Activated CD4-positive, CD25-positive, alpha-beta regulatory T cell treated with anti-CD3 and anti-CD28 coated beads, Interleukin-2, amount 50 U/mL, for 72 hours (primary cell): ENCODE measurements at regions not wholly inside any gene's neighbourhood (a gene's known extent, or its start where the extent isn't known, plus 50 kb on each side); places are given as distances from the start of the nearest gene placed in this dataset.
"Not testable (repeated sequence)": the region's sequence is repeated elsewhere in the genome, so short reads cannot be mapped to it uniquely, and the experiment has no call there.

Experiments
- DNase-seq: peaks from one replicate; pipeline ENCODE4 v3.0.0; 2021

- no peak for DNase-seq
These were observed 469.6 kb upstream of the DPPA4 start for GRCh38 chr3:109806929-109807328.

DNA sequence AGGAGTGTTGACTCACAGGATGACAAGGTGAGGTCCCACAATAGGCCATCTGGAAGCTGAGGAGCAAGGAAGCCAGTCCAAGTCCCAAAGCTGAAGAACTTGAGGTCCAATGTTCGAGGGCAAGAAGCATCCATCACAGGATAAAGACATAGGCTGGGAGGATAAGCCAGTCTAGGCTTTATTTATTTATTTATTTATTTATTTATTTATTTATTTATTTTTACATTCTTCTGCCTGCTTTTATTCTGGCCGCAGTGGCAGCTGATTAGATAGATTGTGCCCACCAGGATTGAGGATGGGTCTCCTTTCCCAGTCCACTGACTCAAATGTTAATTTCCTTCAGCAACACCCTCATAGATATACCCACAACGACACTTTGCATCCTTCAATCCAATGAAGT, 472.2 kb upstream of the DPPA4 start:
- DNase-seq: no peak

GRCh38 chr3:109818081-109818480, 480.7 kb upstream of the DPPA4 start:
- DNase-seq: no peak

GRCh38 chr3:109819734-109820133, 482.4 kb upstream of the DPPA4 start:
- DNase-seq: no peak

GRCh38 chr3:109825971-109826810, 488.8 kb upstream of the DPPA4 start:
- DNase-seq: no peak

DNA sequence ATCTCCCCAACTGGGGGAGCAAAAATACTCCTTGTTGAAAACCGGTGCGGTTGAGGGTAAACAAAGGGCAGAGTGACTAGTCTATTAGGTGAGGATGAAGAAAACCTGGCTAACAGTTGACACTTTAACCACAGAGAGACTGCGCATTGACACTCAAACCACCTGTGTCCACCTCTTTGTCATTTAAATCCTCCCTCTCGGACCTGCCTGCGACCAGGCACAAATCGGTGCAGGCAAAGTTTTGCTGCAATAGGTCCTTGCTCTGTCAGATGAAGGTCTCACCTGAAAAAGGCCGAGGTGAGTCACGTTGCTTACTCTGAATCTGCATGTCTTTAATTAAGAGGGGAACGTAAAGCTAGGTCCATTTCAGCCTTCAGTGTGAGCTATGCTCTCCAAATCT, 494.1 kb upstream of the DPPA4 start:
- DNase-seq: no peak

DNA sequence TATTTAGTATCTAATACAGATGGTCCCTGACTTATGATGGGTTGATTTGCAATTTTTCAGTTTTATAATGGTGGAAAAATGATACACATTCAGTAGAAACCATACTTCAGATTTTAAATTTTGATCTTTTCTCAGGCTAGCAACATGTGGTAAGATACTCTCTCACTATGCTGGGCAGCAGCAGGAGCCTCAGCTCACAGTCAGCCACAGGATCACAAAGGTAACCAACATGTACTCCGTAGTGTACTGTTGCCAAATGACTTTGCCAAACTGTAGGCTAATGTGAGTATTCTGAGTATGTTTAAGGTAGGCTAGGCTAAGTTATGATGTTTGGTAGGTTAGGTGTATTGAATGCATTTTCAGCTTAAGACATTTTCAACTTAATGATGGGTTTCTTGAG, 498.6 kb upstream of the DPPA4 start:
- no peak for DNase-seq

- no peak for DNase-seq
These were observed 514.5 kb upstream of the DPPA4 start for GRCh38 chr3:109851854-109852253.

DNA sequence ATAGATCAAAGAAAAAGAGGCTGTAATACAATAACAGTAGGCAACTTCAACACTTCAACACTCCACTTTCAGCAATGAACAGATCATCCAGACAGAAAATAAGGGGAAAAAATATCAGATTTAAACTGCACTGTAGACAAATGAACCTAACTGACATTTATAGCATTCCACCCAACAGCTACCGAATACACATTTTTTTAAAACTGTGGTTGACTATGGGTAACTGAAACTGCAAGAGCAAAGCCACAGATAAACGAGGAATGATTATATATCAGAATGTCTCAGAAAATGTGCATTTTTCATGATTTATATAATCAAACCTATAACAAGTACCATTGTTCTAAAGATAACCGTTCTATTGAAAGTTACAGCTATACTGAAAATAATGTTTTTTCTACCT, 514.9 kb upstream of the DPPA4 start:
- no peak for DNase-seq

- DNase-seq: no peak
These were observed 515.9 kb upstream of the DPPA4 start for GRCh38 chr3:109853077-109853731.

DNA sequence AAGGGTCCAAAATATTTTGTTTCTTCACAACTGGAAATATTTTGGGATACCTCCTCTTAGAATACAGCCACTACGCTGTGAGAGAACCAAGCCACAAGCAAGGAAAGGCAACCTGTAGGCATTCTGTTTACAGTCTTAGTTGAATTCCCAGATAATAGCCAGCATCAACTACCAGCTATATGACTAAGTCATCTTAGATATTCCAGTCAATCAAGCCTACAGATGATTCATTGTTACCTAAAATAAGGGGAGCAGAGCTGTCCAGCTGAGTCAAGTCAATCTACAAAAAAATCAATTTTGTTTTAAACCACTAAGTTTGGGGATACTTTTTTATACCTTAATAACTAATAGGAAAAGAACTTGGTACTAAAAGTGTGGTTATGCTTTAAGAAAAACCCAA, 526.4 kb upstream of the DPPA4 start:
- no peak for DNase-seq

- DNase-seq: no peak
These were observed 527.1 kb upstream of the DPPA4 start for GRCh38 chr3:109864452-109864851.

DNA sequence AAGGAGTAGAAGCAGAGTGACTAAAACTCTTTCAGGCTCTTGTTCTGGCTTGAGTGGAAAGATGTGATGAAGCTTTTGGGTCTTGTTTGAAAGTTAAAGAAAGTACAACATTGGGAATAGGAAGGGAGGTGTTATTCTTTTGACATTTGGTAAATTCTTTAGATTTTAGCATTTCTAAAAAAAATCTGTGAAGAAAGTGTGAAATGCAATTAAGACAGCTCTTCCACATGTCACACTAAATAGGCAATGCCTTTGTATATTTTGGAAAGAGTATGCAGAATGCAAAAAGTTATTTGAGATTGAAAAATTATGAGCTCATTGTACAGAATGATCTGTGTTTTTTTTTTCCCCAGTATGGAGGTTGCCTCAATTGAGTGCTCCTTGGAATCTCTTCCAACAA, 532.2 kb upstream of the DPPA4 start:
- DNase-seq: no peak

DNA sequence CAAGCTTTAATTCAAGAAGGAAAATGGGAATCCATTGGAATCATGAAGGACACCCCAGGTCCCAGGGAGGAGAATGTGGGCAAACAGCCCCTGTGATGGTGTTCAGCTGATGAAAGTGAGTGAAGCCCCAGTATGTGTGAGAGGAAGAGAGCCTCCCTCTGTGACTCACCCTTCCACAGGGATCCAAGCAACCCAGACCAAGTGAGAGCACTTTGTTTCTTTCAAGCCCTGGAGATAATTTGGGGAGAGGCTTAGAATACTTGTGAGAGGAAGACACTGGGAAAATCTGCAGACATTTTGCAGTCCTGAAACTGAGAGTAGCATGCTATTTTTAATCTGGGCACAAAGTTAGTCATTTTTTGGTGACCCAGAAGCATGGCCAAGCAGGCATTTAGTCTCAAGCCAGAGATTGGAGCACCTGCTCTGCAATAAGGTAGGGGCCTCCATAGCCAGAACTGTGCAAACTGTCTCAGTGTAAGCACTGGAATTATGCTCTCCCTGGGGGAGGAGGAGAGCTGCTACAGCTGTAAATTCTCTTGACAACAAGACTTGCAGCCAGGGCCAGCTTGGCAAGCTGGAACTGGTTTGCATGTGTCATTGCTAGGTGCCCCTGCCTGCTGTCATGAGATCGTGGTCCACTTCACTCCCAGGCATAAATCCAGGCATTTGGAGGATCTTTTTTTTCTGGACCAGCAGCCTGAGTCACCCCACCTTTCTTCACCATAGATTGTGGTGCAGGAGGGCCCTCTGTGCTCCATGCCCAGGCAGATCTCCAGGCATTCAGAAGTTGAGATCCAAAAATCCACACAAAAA, 537.8 kb upstream of the DPPA4 start:
- DNase-seq: no peak

- DNase-seq: not testable (repeated sequence)
These were observed 540.3 kb upstream of the DPPA4 start for GRCh38 chr3:109877616-109878015.

DNA sequence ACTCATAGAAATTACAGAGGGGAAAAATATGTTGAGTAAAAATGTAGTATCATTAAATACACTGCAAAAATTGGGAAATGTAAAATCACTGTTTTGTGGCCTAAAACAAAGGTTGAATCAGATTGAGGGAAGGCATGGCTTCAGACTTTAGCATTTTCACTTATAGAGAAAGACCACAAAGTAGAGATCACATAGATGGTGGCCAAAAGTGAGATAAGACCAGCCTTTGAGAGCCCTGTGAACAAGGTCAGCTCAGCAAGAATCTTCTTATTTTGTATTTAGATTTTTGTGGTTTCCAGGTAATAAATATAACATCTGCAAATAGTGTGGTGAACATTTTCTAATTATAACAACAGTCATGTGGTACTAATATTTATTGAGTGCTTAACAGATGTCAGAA, 544.8 kb upstream of the DPPA4 start:
- DNase-seq: no peak

DNA sequence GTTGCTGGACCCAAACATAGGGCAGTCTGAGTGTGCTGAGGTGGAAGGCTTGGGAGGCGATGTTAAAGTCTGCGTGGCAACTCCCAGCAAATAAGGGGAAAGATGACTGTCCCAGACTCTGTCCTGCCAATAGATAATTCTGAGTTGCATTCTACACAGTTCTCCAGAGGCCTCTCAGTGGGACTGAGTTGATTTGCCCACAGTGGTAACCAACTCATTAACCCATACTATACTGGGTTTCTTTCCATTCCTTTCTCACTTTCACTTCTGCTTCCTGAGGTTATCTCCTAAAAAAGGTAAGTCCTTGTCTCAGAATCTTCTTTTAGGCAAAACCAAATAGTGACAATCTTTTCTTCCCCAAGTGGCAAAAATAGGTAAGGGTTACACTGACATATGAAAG, 549.9 kb upstream of the DPPA4 start:
- DNase-seq: no peak

DNA sequence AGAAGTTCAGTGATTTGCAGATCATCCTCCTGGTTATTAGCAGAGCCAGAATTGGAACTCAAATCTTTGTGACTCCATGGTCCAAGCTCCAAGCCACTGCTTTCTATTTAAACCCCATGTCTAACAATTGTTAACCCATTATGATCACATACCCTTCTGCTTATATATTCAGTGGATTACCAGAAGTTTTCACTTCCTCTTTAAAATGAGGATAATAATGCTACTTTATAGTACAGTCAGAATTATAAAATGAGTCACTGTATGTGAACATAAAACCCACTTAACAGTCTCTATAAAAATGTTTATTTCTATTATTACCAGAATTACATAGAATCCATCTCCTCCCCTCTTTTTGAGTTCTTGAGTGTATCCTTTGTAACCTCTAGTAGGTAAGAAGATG, 550.7 kb upstream of the DPPA4 start:
- no peak for DNase-seq

- DNase-seq: no peak
These were observed 560.4 kb upstream of the DPPA4 start for GRCh38 chr3:109897734-109898133.

GRCh38 chr3:109899925-109900324, 562.6 kb upstream of the DPPA4 start:
- DNase-seq: no peak

DNA sequence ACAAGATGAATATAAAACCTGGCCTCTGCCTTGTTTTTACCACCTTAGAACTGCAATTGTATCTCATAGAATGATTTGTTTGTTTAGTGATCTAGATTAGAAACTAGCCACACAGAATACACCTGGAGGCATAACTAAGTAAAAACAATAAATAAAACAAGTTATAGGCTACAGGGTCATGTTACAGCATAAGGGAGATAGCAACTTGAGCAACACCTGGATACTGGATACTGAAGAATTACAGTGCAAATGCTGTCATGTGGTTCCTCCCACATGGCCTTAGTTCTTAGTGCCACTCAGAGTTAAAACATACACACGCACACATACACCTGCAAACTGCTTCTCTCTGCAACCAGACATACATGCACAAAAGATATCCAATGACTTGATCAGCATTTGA, 563.4 kb upstream of the DPPA4 start:
- DNase-seq: no peak

GRCh38 chr3:109902549-109902948, 565.2 kb upstream of the DPPA4 start:
- no peak for DNase-seq

DNA sequence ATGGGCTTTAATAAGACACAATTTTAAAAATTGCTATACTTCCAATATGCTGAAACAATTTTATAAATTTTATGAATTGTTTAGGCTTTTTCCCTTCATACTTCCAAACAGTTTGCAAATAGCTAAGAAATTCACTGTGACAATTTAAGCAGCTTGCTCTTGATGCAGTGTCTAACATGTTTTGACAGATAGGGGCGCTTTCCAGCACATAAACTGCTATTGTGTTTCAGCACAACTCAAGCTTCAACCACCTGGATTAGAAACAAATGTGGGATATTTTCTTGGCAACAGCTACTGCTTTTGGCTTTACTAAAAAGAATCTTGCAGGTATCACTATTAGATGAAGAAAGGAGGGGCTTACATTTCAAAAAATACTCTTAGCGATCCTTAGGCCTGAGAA, 565.8 kb upstream of the DPPA4 start:
- DNase-seq: no peak

DNA sequence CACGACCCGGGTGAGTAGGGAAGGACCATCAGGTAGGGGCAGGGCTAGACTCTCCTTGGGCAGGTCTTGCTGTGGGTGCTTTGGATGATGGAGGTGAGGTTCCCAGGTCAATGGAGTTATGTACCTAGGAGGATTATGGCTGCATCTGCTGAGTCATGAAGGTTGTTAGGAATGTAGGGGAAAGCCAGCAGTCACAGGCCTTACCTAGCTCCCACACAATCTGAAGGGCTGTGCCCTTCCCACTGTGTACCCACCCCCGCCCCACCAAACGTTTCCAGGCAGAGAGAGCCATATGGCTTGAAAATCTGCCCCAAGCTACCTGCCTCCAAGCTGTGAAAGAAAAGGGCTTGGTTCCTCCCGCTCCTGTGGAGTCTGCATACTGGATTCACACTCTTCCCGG, 573.4 kb upstream of the DPPA4 start:
- DNase-seq: no peak
